MCF 10A (cell line): ENCODE measurements at regions not wholly inside any gene's neighbourhood (a gene's known extent, or its start where the extent isn't known, plus 50 kb on each side); places are given as distances from the start of the nearest gene placed in this dataset.

Experiments used
- BruUV-seq: library from RNA; stranded (reverse); fragments of 400-500 nt; replicated peaks from 2 replicates; lab custom pipeline; 2021; lab: Mats Ljungman, UMichigan
- CTCF ChIA-PET: fragments of 300-600 bp; sonication (Branson Sonifier 250); formaldehyde crosslinking; extraction: SDS; loops from one replicate; lab custom pipeline; 2021; ENCODE audit warnings: antibody characterized with exemption, inconsistent platforms; lab: Yijun Ruan, JAX
- POLR2A ChIA-PET: fragments of 300-600, 350-650 bp; sonication (Branson Sonifier 250); formaldehyde crosslinking; extraction: SDS; loops from one replicate; lab custom pipeline; 2020; ENCODE audit warnings: antibody characterized with exemption, inconsistent platforms; lab: Yijun Ruan, JAX
- DNase-seq: peaks from one replicate; pipeline ENCODE4 v3.0.0-alpha.2; 2018; ENCODE audit not compliant: unreplicated experiment
- H3K27ac Mint-ChIP-seq: one replicate; pipeline ENCODE4 v1.8.0; 2022; ENCODE audit warnings: mild to moderate bottlenecking, low read depth, mixed read lengths; ENCODE audit not compliant: unreplicated experiment
- H3K27me3 Mint-ChIP-seq: one replicate; pipeline ENCODE4 v1.8.0; 2022; ENCODE audit warnings: mixed read lengths; ENCODE audit not compliant: insufficient read depth, unreplicated experiment
- H3K36me3 Mint-ChIP-seq: one replicate; pipeline ENCODE4 v1.8.0; 2022; ENCODE audit warnings: mild to moderate bottlenecking, moderate library complexity, mixed read lengths; ENCODE audit not compliant: insufficient read depth, unreplicated experiment
- H3K4me1 Mint-ChIP-seq: one replicate; pipeline ENCODE4 v1.8.0; 2022; ENCODE audit warnings: mixed read lengths; ENCODE audit not compliant: insufficient read depth, unreplicated experiment
- H3K4me3 Mint-ChIP-seq: one replicate; pipeline ENCODE4 v1.8.0; 2022; ENCODE audit warnings: mild to moderate bottlenecking, moderate library complexity, mixed read lengths; ENCODE audit not compliant: unreplicated experiment
- H3K9me3 Mint-ChIP-seq: one replicate; pipeline ENCODE4 v1.8.0; 2022; ENCODE audit warnings: mixed read lengths; ENCODE audit not compliant: unreplicated experiment
- intact Hi-C: fragments of 100-400 bp; cut with micrococcal nuclease; formaldehyde crosslinking; loops from 2 replicates; pipeline ENCODE4 v1.14.1; 2022
- TF ChIP-seq, protein P1 (sequence below): fragments of 200-600 bp; IDR thresholded peaks from one replicate; pipeline ENCODE4 v1.8.0; 2022; ENCODE audit warnings: antibody characterized with exemption, mild to moderate bottlenecking; ENCODE audit not compliant: unreplicated experiment

DNA sequence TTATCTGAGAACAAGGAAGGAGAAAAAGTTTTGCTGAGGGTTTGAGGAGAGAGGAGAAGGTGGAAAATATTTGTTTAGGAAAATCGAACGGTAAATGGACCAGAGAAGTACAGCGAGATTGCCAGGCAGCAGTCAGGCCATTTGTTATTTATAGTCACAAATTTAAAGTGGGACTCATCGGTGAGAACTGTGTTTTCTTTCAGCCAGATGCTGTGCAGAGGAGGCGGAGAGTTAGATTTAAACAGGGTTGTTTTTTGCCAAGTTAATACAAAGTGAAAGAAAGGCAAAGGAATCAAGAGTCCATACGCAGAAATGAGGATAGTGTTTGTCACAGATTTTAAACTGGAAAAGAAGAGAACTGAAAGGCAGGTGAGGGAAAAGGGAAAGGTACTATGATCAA lies 200.6 kb upstream of the CNOT2 start:
- no peak for DNase-seq
- CTCF ChIA-PET, result no interaction called here
- TF ChIP-seq, protein P1, sequence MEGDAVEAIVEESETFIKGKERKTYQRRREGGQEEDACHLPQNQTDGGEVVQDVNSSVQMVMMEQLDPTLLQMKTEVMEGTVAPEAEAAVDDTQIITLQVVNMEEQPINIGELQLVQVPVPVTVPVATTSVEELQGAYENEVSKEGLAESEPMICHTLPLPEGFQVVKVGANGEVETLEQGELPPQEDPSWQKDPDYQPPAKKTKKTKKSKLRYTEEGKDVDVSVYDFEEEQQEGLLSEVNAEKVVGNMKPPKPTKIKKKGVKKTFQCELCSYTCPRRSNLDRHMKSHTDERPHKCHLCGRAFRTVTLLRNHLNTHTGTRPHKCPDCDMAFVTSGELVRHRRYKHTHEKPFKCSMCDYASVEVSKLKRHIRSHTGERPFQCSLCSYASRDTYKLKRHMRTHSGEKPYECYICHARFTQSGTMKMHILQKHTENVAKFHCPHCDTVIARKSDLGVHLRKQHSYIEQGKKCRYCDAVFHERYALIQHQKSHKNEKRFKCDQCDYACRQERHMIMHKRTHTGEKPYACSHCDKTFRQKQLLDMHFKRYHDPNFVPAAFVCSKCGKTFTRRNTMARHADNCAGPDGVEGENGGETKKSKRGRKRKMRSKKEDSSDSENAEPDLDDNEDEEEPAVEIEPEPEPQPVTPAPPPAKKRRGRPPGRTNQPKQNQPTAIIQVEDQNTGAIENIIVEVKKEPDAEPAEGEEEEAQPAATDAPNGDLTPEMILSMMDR, result no peak
- Mint-ChIP-seq H3K27ac (no peak overlapping the region), H3K4me1 (peaks cover 6% of the 10 kb centered on the region), H3K27me3 (no peaks in the 10 kb centered on the region), H3K9me3 (no peaks in the 10 kb centered on the region), H3K36me3 (no peaks in the 10 kb centered on the region), H3K4me3 (no peak overlapping the region)
- no TSS peak for BruUV-seq
- POLR2A ChIA-PET, result no interaction called here
- intact Hi-C loops, result no loop called here

DNA sequence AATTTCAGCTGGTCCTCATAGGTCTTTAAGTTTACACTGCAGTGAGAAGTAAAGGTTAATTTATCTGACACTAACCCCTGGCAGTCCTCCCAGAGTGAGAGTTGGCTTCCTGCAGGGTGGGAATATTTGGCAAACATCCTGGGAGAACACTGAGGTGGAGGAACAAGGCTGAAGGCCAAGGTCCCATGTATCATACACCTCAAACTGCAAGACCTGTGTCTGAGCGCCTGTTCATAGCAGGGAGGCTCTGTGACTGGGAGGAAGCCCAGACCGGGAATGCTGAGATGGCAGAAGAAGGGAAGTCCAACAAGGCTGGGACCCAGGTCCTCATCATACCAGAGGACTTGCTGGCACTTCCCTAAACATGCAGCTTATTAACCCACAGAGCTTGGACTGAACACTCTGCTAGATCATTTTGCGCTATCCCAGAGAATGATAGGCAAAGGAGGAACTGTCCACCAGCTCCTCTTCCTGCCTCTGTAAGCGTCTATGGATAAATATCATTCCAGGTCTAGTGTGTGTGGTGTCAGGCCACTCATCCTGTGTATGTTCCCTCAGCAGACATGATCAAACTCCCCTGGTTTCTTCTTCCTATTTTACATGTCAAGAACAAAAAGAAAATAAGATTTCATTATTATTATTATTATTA lies 199.6 kb upstream of the CNOT2 start:
- no peaks in the 10 kb centered on the region for H3K9me3 Mint-ChIP-seq
- no peak overlapping the region for H3K4me3 Mint-ChIP-seq
- H3K4me1 Mint-ChIP-seq, result peaks cover 6% of the 10 kb centered on the region
- H3K27ac Mint-ChIP-seq, result no peak overlapping the region
- POLR2A ChIA-PET, result interaction anchor here (0.5 to 0.7 kb wide), 2 partner anchors 143 to 144 kb away, joined by 3 read pairs; no protein-coding TSS in a partner anchor
- peak; percentile 76 for DNase-seq
- BruUV-seq, result no TSS peak
- H3K36me3 Mint-ChIP-seq, result no peaks in the 10 kb centered on the region
- no peaks in the 10 kb centered on the region for H3K27me3 Mint-ChIP-seq
- CTCF ChIA-PET, result no interaction called here
- intact Hi-C loops, result no loop called here
- TF ChIP-seq, protein P1, result no peak

DNA sequence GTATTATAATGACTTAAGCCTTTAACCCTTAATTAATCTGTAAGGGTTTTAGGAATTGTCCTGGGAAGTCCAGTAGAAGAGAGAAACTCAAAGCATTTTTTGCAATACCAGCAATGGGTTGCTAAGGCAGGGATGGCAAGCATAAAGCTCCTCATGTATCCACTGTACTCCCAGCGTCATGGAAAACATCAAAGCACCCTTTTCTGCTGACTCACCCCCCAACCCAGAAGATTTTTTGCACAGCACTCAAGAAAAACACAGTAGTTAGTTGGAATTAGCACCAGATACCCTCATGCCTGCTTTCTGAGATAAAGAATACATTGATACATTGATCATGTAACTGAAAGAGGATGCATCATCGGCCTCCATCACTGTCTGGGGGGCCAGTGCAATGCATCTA lies 199.1 kb upstream of the CNOT2 start:
- BruUV-seq, result no TSS peak
- CTCF ChIA-PET, result interaction anchor here (0.5 kb wide), 1 partner anchor 447 kb away, joined by 3 read pairs; no protein-coding TSS in a partner anchor
- TF ChIP-seq, protein P1, result no peak
- no peak overlapping the region for H3K4me3 Mint-ChIP-seq
- intact Hi-C loops, result no loop called here
- no peak overlapping the region for H3K27ac Mint-ChIP-seq
- POLR2A ChIA-PET, result interaction anchor here (0.7 kb wide), 1 partner anchor 143 kb away, joined by 3 read pairs; no protein-coding TSS in a partner anchor
- H3K36me3 Mint-ChIP-seq, result no peaks in the 10 kb centered on the region
- H3K4me1 Mint-ChIP-seq, result peaks cover 6% of the 10 kb centered on the region
- H3K9me3 Mint-ChIP-seq, result no peaks in the 10 kb centered on the region
- no peaks in the 10 kb centered on the region for H3K27me3 Mint-ChIP-seq
- DNase-seq, result no peak

DNA sequence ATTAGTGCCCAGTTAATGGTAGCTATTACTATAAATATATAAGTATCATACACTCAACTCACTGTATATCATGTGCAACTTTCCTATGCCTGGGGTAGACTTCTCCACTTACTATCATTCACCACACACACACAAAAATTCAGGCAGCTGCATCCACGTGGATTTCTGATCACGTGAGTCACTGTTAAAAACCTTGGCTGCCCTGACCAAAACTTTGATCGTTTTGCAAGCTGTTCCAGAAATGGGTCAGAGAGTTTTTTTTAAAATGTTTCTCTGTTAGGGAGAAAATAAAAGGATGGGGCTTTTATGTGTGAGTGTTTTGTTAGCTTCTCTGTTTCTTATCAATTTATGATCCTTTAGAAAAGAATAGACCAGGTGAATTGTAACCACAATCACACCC lies 198.2 kb upstream of the CNOT2 start:
- CTCF ChIA-PET, result interaction anchor here (0.5 kb wide), 1 partner anchor 446 kb away, joined by 3 read pairs; no protein-coding TSS in a partner anchor
- Mint-ChIP-seq H3K4me3 (no peak overlapping the region), H3K9me3 (no peaks in the 10 kb centered on the region), H3K36me3 (no peaks in the 10 kb centered on the region), H3K27me3 (no peaks in the 10 kb centered on the region), H3K27ac (no peak overlapping the region), H3K4me1 (peaks cover 6% of the 10 kb centered on the region)
- no TSS peak for BruUV-seq
- intact Hi-C loops, result no loop called here
- POLR2A ChIA-PET, result interaction anchor here (0.5 to 0.6 kb wide), 3 partner anchors 20 to 215 kb away, joined by 3 read pairs; no protein-coding TSS in a partner anchor
- TF ChIP-seq, protein P1, result no peak
- peak; percentile 20 for DNase-seq
